Esophagus squamous epithelium (tissue), 5 donors: ENCODE measurements at regions not wholly inside any gene's neighbourhood (a gene's known extent, or its start where the extent isn't known, plus 50 kb on each side); places are given as distances from the start of the nearest gene placed in this dataset.

Experiments used
- DNase-seq: peaks from one replicate; lab custom pipeline; 2025; lab: John Stamatoyannopoulos, UW
- H3K27ac ChIP-seq, 4 donors: fragments of 200-600 bp; sonication (generic); one replicate each; pipeline ENCODE4 v1.5.1; 2016 to 2019; ENCODE audit warnings: mild to moderate bottlenecking in 1 of 4
- H3K27me3 ChIP-seq, 4 donors: fragments of 200-600 bp; sonication (generic); 1 replicate in 3 of 4; 2 replicates in 1 of 4; pipeline versions ENCODE4 v1.5.1 to v1.6.0; 2017 to 2021; ENCODE audit warnings: antibody characterized with exemption in 1 of 4
- H3K36me3 ChIP-seq, 3 donors: fragments of 200-600 bp; sonication (generic); one replicate each; pipeline ENCODE4 v1.5.1; 2016 to 2019
- H3K4me1 ChIP-seq, 3 donors: fragments of 200-600 bp; sonication (generic); one replicate each; pipeline ENCODE4 v1.5.1; 2017 to 2019
- H3K4me3 ChIP-seq, 4 donors: fragments of 200-600 bp; sonication (generic); 1 replicate in 3 of 4; 2 replicates in 1 of 4; pipeline ENCODE4 v1.5.1; 2016 to 2019; ENCODE audit warnings: mild to moderate bottlenecking in 2 of 4, moderate library complexity in 1 of 4
- H3K9me3 ChIP-seq, 3 donors: fragments of 200-600 bp; sonication (generic); one replicate each; pipeline ENCODE4 v1.5.1; 2016 to 2019
- CTCF ChIP-seq, 6 experiments: fragments of 450-650 bp in 4 of 6; fragments of 200-600 bp in 2 of 6; sonication (generic) in 2 of 6; IDR thresholded peaks; one replicate each; pipeline ENCODE4 v1.5.1; 2016 to 2019; ENCODE audit warnings: antibody characterized with exemption in 6 of 6, mild to moderate bottlenecking in 4 of 6, moderate library complexity in 4 of 6
- POLR2A ChIP-seq, 4 donors: fragments of 450-650 bp; IDR thresholded peaks; one replicate each; pipeline ENCODE4 v1.6.1; 2017; ENCODE audit warnings: antibody characterized with exemption in 4 of 4, mild to moderate bottlenecking in 4 of 4, moderate library complexity in 3 of 4
- WGBS, 2 donors: methylation state at CpG; one replicate each; pipeline ENCODE4 v1.1.5; 2018; 5-methylcytosine and 5-hydroxymethylcytosine counted together
- intact Hi-C: fragments of 100-400 bp; cut with DNase I; formaldehyde crosslinking; loops from one replicate; pipeline ENCODE4 v1.15.0; 2022
- donor health status: DM: yes; HTN: yes; CAD: no.

GRCh38 chr4:115873048-115873447, 759.6 kb upstream of the NDST4 start:
- no peak for DNase-seq
- TF ChIP-seq CTCF (IDR thresholded peaks at IDR 0.05) (no peak), POLR2A (IDR thresholded peaks at IDR 0.05) (no peak)
- H3K9me3 ChIP-seq, result no peaks in the 10 kb centered on the region
- no peak overlapping the region for H3K4me3 ChIP-seq
- no peaks in the 10 kb centered on the region for H3K27me3 ChIP-seq
- no peaks in the 10 kb centered on the region for H3K36me3 ChIP-seq
- intact Hi-C loops, result no loop called here
- WGBS, 2 donors, result 83 to 100% methylated on average over 1 to 2 of the region's 2 CpGs
- H3K27ac ChIP-seq, result no peak overlapping the region
- H3K4me1 ChIP-seq, result no peaks in the 10 kb centered on the region

GRCh38 chr4:115871596-115871995, 758.2 kb upstream of the NDST4 start:
- H3K4me1 ChIP-seq, result no peaks in the 10 kb centered on the region
- TF ChIP-seq CTCF (IDR thresholded peaks at IDR 0.05) (no peak), POLR2A (IDR thresholded peaks at IDR 0.05) (no peak)
- no peak for DNase-seq
- H3K27me3 ChIP-seq, result no peaks in the 10 kb centered on the region
- no peak overlapping the region for H3K27ac ChIP-seq
- intact Hi-C loops, result no loop called here
- no peak overlapping the region for H3K4me3 ChIP-seq
- no peaks in the 10 kb centered on the region for H3K36me3 ChIP-seq
- no peaks in the 10 kb centered on the region for H3K9me3 ChIP-seq

GRCh38 chr4:115866364-115866896, 753.0 kb upstream of the NDST4 start:
- 49 to 57% methylated on average over 3 of the region's 3 CpGs for WGBS, 2 donors
- no peak overlapping the region for H3K4me3 ChIP-seq
- H3K36me3 ChIP-seq, result no peaks in the 10 kb centered on the region
- H3K27ac ChIP-seq, result no peak overlapping the region
- no peak for TF ChIP-seq POLR2A (IDR thresholded peaks at IDR 0.05)
- no peak for TF ChIP-seq CTCF (IDR thresholded peaks at IDR 0.05)
- no peaks in the 10 kb centered on the region for H3K4me1 ChIP-seq
- intact Hi-C loops, result no loop called here
- DNase-seq, result no peak
- no peaks in the 10 kb centered on the region for H3K9me3 ChIP-seq
- H3K27me3 ChIP-seq, result no peaks in the 10 kb centered on the region

- no peak overlapping the region for H3K4me3 ChIP-seq
- H3K36me3 ChIP-seq, result no peaks in the 10 kb centered on the region
- H3K4me1 ChIP-seq, result no peaks in the 10 kb centered on the region
- intact Hi-C loops, result no loop called here
- H3K27ac ChIP-seq, result no peak overlapping the region
- no peak for DNase-seq
- no peak for TF ChIP-seq CTCF (IDR thresholded peaks at IDR 0.05)
- no peak for TF ChIP-seq POLR2A (IDR thresholded peaks at IDR 0.05)
- WGBS, 2 donors, result 26 to 46% methylated on average over 2 of the region's 2 CpGs
- H3K27me3 ChIP-seq, result no peaks in the 10 kb centered on the region
- H3K9me3 ChIP-seq, result no peaks in the 10 kb centered on the region
Observed at GRCh38 chr4:115865736-115866135, 752.3 kb upstream of the NDST4 start.

GRCh38 chr4:115852767-115853091, 739.3 kb upstream of the NDST4 start:
- H3K27ac ChIP-seq, result no peak overlapping the region

More at GRCh38 chr4:115852767-115853091, 739.3 kb upstream of the NDST4 start:
- H3K4me1 ChIP-seq, result no peaks in the 10 kb centered on the region
- peaks cover 0 to 9% (median 3%) of the 10 kb centered on the region in 3 donors for H3K9me3 ChIP-seq
- H3K27me3 ChIP-seq, result no peaks in the 10 kb centered on the region
- no peaks in the 10 kb centered on the region for H3K36me3 ChIP-seq
- TF ChIP-seq CTCF (IDR thresholded peaks at IDR 0.05), result no peak
- TF ChIP-seq POLR2A (IDR thresholded peaks at IDR 0.05), result no peak
- no peak overlapping the region for H3K4me3 ChIP-seq
- no peak for DNase-seq
- intact Hi-C loops, result no loop called here
- WGBS, 2 donors, result 82 to 86% methylated on average over 1 of the region's 1 CpG
